GM12865 (cell line): ENCODE measurements at regions not wholly inside any gene's neighbourhood (a gene's known extent, or its start where the extent isn't known, plus 50 kb on each side); places are given as distances from the start of the nearest gene placed in this dataset.

Experiments
- DNase-seq: peaks from one replicate; pipeline ENCODE4 v3.0.0; 2010; ENCODE audit warnings: low read depth
- H3K4me3 ChIP-seq: 2 replicates; pipeline ENCODE4 v1.5.1; 2011; ENCODE audit warnings: mild to moderate bottlenecking, low read depth, low read length, control low read depth
- TF ChIP-seq, protein P1 (sequence below): IDR thresholded peaks from 2 replicates; pipeline ENCODE4 v1.5.1; 2011; ENCODE audit warnings: low read length, control low read depth, low read depth, inconsistent platforms; ENCODE audit not compliant: insufficient read depth; ENCODE audit errors: missing control alignments

DNA sequence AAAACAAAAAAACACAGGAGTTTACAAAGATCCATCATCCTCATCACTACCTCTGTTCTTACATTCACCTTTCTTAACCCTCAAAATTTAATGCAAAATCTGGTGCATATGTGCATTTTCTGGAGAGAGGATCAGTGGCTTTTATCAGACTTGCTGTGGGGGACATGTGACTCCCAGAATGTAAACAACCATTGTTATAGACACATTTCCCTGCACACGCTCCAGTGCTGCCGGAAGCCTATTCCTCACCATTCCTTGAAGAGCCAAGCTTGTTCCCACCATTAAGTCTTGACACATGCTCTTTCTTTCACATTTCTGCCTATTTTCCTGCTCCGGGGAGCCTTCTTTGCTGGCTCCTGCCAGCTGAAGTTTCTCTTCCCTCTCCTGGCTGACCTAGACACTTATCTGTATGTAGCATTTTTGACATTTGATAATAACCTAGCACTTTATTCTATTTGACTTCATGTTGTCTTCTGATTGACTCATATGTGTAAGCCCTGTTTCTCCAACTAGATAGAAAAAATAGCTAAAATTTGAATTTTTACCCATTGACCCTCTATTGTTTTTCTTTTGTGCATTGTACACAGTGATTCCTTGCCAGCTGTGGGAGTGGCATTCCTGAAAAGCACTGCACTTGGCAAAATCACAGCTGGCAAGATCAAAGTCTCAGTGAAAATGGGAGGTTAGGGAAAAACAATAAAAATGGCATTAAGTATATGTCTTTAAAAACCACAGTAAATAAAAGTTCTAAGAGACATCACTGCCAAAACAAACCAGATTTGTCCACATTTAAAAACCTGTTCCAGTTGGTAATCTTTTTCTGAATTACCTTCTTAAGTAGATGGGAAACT lies 76.8 kb upstream of the CIBAR2 start:
- no peak for DNase-seq
- TF ChIP-seq, protein P1, sequence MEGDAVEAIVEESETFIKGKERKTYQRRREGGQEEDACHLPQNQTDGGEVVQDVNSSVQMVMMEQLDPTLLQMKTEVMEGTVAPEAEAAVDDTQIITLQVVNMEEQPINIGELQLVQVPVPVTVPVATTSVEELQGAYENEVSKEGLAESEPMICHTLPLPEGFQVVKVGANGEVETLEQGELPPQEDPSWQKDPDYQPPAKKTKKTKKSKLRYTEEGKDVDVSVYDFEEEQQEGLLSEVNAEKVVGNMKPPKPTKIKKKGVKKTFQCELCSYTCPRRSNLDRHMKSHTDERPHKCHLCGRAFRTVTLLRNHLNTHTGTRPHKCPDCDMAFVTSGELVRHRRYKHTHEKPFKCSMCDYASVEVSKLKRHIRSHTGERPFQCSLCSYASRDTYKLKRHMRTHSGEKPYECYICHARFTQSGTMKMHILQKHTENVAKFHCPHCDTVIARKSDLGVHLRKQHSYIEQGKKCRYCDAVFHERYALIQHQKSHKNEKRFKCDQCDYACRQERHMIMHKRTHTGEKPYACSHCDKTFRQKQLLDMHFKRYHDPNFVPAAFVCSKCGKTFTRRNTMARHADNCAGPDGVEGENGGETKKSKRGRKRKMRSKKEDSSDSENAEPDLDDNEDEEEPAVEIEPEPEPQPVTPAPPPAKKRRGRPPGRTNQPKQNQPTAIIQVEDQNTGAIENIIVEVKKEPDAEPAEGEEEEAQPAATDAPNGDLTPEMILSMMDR = no peak
- no peak overlapping the region for H3K4me3 ChIP-seq

- no peak overlapping the region for H3K4me3 ChIP-seq
- DNase-seq = no peak
- TF ChIP-seq, protein P1 = no peak
These were observed 78.3 kb upstream of the CIBAR2 start for GRCh38 chr16:85190572-85190971.

DNA sequence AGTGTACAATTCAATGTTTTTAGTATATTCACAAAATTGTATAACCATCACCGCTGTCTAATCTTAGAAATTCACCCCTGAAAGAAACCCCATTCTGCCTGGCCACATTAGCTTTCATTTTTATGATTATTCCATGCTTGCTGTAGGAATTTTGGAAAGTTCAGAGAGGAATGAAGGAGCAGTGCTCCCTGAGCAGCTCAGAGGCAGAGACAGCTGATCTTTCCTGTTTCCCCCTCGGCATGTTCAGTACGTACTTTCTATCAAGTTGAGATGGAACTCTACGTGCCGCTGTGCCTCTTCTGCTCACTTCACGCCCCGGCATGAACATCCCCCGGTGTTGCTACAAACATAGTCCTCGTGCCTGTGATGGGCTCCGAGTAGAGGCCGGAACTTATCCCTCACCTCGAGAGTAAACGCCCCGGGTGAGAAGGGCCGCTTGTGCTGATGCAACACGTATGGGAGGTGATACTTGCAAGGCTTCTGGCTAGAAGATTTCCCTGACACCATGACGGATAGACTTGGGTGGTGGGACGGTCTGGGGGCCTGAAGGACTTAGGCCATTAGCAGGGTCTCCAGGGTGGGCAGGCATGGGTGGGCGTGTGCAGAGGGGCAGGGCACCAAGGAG lies 79.2 kb upstream of the CIBAR2 start:
- TF ChIP-seq, protein P1 = no peak
- no peak for DNase-seq
- no peak overlapping the region for H3K4me3 ChIP-seq

- no peak overlapping the region for H3K4me3 ChIP-seq
- no peak for DNase-seq
- TF ChIP-seq, protein P1 = no peak
These were observed 80.2 kb upstream of the CIBAR2 start for GRCh38 chr16:85192238-85193114.

- no peak for DNase-seq
- TF ChIP-seq, protein P1 = no peak
- no peak overlapping the region for H3K4me3 ChIP-seq
These were observed 80.8 kb upstream of the CIBAR2 start for GRCh38 chr16:85193115-85193493.

DNA sequence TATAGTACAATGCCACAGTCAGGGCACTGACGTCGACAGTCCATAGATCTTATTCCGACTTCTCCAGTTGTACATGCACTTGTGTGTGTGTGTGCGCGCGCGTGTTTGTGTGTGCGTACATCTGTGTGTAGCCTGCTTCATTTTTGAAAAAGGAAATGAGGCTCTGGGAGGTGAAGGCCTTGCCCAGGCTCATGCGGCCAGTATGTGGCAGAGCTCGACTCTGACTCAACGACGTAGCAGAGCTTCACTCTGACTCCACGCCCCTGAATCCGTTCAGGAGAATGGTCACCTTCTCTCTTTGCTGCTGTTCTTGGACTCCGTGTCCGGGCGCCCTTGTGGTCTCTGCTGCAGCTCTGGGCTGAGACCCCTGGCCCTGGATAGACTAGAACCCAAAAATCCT lies 81.6 kb upstream of the CIBAR2 start:
- DNase-seq = no peak
- H3K4me3 ChIP-seq = no peak overlapping the region
- TF ChIP-seq, protein P1 = no peak
